ENCODE measurements at regions not wholly inside any gene's neighbourhood (a gene's known extent, or its start where the extent isn't known, plus 50 kb on each side); places are given as distances from the start of the nearest gene placed in this dataset.
"Not testable (repeated sequence)": the region's sequence is repeated elsewhere in the genome, so short reads cannot be mapped to it uniquely, and the experiment has no call there.

DNA sequence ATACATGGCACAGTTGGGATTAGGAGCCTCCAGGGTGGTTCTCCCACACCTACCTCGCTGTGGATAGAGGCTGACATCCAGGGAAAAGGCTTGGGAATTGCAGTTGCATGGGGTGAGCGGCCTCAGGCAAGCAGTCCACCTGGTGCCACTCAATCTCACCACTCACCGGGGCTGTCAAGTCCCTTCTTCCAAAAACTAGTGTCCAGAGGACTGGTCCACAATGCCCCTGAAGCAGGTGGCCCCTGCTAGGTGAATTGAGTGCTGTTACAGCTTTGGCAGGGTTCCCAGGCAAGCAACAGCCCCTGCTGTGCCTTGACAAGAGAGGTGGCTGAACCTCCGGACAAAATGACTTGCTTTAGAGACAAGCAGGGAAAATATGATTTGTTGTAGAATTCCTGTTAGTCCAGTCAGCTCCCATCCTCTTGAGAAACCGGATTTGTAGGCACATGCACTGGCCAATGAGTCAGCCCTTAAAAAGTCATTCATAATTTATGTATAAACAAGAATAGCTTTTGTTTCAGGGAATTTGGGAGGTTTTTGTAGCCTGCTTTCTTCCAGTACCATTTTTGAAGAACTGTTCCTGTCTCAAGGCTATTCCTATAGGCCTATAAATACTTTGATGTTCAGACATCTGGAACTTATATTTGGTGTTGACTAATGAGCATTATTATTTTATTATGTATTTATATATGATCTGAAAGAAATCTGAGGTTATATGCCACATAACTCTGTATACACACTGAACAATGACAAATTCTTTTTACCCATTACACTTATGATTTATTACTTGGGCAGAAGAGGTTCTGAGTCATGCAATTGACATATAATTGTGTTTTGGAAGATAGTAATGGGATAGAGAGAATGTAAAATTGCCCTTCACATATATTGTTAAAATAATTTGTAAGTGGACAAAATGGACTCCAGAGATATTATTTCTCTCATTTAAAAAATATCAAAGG, 411.1 kb downstream of the ACTL7B start:
- no peak for DNase-seq (ENCODE audit: low spot score)

DNA sequence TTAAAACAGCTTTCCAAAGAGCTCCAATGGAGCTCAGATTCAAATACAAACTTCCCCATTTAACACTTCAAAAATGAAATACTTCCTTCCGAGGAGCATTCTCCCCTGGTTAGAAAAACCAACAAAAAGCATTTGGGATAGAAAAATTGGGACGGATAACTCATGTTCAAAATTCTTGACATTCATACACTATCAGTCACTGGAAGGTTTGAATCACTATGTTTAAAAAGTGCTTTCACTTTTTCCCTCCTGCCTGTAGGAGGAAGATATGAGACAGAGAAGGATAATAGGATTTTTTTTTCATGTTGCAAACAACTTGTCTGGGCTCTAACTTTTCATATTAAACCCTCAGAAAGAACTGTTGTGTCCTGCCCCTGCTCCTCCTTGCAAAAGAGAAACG, 412.0 kb downstream of the ACTL7B start:
- no peak for DNase-seq (ENCODE audit: low spot score)

DNA sequence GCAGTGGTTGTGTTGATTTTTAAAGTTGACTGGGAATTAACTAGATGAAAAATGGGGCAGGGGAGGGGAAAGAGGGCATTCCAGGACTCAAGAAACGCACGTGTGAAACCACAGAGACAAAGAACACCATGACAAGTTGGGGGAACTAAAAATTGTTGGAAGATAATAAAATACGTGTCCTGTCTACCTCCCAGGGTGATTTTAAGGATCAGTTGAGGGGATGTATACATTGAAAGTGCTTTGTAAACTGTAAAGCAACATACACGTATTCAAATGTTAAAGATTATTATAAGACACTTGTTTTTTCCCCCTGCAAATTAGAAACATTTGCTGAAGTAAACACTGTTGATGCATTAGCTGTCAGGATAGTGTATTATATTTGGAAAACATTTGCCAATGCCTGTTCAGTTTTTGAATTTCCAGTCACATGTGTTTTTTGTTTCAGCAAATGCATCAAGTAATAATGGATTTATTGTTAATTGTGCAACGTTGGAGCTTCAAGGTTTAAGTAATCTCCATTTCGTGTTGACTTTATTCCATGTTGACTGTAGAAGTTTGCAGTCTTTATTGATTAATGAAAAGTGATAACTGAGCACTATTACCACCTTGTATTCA, 412.7 kb downstream of the ACTL7B start:
- DNase-seq (ENCODE audit: low spot score) = no peak

DNA sequence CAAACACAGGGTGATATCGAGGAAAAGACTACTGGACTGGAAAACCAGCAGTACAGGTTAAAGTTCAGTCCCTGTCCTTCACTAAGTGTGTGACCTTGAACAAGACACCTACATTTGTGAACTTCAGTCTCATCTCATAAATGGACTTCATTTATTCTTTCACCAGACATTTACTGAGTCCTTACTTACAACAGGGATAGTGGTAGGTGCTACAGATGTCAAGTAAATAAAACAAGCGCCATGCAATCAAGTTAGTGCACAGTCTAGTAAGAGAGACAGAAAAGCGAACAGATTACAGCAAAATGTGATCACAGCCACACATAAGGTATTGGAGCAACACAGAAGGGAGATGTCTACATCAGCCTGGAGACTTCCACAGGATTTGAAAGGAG, 413.2 kb downstream of the ACTL7B start:
- no peak for DNase-seq (ENCODE audit: low spot score)

DNA sequence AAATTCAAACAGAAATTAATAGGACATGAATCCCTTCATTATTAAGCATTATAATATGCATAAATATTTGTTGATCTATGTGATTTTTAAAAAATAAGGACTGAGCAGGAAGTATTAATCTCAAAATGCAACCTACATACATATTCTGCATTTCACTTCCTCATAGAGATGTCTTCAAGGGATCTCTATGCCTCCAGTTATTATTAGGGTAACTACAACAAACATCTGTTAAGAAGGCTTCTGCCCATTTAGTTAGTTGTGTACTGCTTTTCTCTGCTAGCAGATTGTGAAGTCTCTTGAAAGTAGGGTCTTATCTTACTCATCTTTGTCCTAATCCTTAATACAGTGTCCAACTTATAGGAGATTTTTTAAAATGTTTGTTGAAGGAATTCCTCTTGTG, 414.1 kb downstream of the ACTL7B start:
- no peak for DNase-seq (ENCODE audit: low spot score)

DNA sequence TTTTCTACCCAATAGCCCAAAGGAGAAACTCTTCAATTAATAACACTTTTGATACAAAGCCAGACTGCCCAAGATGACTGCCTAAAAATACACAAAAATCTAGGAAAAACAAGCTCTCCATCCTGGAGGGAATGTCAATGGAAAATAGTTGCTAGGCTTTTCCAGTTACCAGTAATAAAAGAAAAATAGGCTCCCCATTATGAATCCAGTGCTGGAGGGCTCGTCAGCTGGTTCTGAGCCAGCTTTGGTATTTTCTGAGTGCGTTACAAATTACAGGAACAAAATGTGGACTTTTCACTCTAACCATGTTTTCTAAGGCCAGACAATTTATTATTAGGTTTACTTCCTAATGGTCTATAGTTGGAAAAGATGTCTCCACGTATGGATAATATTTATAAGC, 414.5 kb downstream of the ACTL7B start:
- no peak for DNase-seq (ENCODE audit: low spot score)

DNA sequence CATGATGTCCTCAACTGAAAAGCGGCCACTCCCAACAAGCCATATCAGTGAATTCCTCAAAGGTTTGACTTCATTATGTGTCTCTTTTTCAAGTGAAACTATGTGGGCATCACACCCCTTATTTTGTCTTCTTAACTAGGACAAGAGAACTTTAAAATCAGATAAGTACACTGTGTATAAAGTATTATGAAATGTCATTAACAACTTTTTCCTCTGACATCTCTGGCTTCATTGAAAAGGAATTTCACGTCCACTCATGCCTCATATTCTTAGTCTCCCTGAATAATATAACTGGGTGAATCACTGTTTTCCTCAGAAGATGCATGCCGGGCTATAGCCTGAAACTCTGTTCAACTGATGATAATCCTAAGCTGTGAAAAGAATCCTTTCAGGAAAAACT, 415.8 kb downstream of the ACTL7B start:
- no peak for DNase-seq (ENCODE audit: low spot score)

DNA sequence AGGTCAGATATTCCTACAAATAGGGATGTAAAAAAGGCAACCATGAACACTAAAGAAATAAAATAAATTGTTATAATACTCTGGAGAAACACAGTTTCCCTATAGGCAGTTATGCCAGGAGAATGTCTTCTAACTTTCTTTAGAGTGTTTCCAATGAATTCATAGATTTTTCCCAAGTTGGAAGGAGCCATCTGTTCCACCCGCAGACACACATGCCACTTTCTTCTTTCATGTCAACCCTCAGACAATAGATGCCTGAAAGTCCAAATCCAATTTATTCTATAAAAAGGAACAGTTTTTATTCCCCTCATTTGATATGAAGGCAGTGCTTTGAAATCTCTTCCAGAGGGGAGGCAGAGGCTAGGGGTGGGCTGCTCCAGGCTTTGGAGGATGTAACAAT, 418.1 kb downstream of the ACTL7B start:
- DNase-seq (ENCODE audit: low spot score) = no peak

DNA sequence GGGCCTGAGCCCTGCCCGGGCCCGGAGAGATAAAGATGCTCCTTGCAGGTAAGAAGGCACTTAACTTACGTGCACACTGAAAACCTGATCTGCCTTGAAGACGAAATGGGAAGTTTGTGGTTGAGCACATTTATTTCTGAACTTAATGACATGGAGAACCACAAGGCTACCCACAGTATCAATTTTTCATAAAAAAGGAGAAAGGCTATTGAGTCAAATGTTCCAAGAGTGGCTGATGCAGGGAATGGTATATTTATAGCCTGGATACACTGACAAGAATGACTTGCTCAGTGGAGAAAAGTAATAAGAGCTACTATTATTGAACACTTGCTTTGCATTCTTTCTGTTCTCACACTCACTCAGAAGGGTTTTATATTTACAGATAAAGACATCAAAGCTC, 419.3 kb downstream of the ACTL7B start:
- DNase-seq (ENCODE audit: low spot score) = no peak

DNA sequence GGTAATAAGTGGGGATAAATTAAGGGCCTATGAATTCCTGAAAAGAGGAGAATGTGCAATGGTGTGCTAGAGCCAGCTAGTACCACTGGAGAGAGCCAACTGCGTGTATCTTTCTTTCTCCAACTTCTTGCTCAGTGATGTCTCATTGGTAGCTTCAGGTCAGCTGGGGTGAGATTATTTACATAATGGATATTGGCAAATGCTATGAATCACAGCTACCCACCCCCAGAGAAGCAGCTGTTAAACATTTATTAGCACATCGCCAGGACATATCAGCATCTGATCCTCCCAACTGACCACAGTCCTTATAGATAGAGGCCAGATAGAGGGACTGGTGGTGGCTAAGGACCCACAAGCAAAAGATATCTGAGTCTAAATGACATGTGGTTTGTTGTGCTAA, 421.3 kb downstream of the ACTL7B start:
- DNase-seq (ENCODE audit: low spot score) = no peak

DNA sequence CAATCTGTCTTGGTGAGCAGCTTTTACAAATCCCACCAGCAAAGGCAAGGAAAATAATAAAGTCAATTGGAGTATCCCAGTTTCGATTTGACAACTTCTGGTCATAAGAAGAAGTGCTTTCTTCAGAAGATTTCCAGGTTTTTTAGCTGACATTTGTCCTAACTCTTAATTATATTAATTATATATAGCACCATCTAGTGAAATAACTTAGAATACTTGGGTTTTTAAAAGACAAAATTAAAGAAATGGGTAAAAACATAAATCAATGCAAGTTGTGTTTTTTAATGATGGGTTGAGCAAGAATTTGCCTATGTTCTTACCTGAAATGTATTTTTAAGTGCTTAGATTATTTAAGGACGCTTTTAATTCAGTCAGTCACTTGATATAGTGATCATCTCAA, 421.8 kb downstream of the ACTL7B start:
- no peak for DNase-seq (ENCODE audit: low spot score)

DNA sequence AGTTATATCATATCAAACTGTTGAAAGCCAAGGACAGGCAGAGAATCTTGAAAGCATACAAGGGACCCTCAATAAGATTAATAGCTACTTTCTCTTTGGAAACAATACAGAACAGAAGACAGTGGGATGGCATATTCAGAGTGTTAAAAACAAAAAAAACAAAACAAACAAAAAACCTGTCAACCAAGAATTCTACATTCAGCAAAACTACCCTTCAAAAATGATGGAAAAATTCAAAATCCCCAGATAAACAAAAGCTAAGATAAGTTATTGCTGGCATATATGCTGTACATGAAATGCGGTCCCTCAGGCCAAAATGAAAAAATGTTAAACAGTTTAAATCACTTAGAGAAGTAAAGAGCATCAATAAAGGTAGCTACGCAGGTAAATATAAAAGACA, 425.1 kb downstream of the ACTL7B start:
- DNase-seq (ENCODE audit: low spot score) = no peak

DNA sequence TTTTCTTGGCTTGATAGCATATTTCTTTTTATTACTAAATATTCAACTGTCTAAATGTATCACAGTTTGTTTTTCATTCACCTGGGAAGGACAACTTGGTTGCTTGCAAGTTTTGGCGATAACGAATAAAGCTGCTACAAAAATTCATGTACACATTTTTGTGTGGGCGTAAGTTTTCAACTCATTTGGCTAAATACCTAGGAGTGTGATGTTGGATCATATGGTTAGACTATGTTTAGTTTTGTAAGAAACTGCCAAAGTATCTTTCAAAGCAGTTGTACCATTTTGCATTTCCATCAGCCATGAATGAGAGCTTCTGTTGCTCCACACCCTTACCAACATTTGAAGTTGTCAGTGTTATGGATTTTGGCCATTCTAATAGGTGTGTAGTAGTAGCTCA, 428.0 kb downstream of the ACTL7B start:
- no peak for DNase-seq (ENCODE audit: low spot score)

DNA sequence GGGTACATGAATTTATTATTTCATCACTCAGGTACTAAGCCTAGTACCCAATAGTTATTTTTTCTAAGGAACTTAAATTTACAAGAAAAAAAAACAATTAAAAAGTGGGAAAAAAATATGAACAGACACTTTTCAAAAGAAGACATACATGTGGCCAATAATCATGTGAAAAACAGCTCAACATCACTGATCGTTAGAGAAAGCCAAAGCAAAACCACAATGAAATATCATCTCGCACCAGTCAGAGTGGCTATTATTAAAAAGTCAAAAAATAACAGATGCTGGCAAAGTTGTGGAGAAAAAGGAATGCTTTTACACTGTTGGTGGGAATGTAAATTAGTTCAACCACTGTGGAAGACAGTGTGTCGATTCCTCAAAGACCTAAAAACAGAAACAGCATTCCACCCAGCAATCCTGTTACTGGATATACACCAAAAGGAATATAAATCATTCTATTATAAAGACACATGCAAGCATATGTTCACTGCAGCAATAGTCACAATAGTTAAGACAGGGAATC, 429.3 kb downstream of the ACTL7B start:
- DNase-seq (ENCODE audit: low spot score) = not testable (repeated sequence)

DNA sequence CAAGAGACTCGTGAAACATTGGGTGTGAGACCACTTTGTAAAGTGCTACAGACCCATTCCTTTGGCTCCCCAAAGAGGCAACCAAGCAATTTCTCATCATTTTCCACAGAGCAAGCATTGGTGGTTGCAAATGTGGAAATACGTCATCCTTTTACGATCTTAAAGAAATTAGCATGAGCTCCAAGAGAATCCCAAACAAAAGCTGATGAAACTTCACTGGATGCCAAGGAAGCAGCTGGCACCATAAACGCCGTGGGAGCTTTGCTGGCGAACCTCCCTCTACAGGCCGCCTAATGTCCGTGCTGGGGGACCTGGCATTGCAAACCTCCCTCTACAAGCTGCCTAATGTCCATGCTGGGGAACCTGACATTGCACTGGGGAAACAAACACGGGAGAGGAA, 432.4 kb downstream of the ACTL7B start:
- no peak for DNase-seq (ENCODE audit: low spot score)

DNA sequence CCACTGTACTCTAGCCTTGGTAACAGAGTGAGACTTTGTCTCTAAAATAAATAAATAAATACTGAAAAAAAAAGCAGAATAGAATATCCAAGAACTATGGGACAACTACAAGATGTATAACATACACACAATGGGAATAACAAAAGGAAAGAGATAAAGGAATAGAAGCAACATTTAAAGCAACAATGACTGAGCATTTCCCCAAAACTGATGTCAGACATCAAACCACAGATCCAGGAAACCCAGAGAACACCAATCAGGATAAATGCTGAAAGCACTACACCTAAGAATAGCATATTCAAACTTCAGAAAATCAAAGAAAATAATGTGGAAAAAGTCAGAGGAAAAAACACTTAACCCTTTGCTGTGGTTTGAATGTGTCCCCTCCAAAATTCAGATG, 436.4 kb downstream of the ACTL7B start:
- DNase-seq (ENCODE audit: low spot score) = no peak

DNA sequence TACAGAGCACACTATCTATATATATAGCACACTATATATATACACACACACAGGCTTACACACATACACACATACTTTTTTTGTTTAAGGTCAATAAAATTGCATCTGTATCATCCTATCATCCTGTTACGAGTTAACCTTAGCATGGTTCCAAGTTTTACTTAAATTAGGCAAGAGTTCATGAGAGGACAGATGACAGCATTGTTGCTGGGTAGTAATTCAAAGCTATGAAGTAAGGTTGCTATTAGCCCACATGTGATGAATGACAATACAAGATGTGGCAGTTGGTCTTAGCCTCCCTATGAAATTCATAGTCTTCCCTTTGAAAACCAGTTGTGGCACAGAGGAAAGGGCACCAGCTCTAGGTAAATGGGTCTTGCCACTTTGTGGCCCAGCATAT, 438.1 kb downstream of the ACTL7B start:
- DNase-seq (ENCODE audit: low spot score) = no peak

DNA sequence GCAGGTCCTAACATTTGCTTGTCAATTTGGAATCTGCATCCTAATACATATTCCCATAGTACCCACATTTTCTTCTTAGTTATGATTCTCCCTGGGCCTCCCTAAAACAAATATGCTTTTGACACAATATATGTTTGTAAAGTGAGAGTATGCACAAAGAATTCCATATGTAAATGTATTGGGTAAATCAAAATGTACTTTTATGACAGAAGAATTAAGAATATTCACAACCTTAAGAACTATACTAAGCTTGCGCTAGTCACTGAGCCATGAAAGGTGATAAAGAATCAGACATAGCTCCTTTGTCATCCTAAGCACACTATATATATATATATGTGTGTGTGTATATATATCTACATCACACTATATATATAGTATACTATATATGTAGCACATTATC, 438.5 kb downstream of the ACTL7B start:
- no peak for DNase-seq (ENCODE audit: low spot score)

DNA sequence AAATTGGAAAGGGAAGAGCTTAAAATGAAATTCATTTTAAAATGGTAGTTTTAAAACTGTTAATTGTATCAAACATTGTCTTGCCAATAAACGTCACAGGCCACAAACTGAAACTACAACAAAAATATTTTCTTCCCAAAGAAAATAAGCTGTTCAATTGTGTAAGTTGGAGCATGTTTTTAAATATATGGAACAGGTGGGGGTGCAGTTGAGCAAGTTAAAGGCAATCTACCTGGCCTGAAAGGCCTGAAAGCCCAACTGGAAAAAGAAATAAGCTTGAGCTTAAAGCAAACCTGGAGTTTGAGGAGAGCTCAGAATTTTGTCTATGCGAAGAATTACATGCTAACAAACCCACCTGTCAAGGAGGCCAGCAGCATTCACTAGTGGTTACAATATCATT, 439.5 kb downstream of the ACTL7B start:
- DNase-seq (ENCODE audit: low spot score) = no peak

DNA sequence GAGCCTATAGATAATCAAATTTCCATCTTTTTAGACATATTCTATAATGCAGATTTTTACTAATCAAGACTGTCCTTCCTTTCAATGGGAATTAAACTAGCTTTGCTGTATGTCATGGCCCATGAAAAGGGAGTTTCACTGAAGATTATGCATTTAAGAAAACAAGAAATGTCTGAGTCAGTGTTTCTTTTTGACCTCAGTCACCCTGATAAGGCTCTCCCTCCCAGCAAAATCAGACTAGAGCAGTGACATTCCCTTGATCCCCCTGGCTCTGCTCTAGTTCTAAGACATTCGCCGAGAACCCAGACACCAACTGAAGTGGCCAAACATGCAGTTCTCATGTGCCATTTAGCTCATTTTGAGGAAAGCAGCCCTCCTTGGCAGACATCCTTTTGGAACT, 442.0 kb downstream of the ACTL7B start:
- DNase-seq (ENCODE audit: low spot score) = no peak

DNA sequence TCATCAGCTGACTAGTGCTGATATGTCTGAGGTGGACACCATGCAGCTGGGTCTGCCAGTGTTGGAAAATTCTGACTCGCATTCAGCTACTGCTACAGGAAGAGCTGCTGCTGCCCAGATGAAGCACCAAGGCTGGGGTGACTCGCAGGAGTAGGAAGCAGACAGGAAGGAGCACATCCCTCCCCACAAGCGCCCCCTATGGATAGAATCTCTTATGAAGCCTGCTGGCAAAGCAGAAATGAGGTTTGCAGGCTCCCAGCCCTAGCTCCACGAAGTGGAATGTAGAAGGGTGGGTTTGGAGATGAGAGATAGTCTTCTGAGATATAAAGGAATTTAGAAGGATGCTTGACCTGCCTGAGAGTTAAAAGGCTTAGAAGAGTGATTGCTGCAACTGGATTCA, 443.0 kb downstream of the ACTL7B start:
- DNase-seq (ENCODE audit: low spot score) = peak; percentile 15

DNA sequence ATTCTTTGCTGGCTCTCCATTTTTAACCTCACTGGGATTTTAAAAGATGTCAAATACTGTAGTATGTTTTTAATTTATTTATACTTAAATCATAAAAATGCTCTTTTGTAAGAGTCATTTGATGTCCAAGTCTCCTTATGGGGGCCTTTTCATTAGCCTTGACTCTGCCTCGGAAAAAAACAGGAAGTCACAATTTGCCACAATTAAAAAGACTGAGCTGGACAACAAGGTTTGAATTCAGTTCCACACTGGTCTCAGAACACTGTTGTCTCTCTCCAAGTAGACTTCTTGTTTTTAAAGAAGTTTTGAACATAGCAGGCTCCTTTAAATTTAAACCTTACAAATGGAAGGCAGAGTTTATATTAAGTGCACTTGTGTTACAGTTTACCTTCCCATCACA, 444.2 kb downstream of the ACTL7B start:
- no peak for DNase-seq (ENCODE audit: low spot score)

DNA sequence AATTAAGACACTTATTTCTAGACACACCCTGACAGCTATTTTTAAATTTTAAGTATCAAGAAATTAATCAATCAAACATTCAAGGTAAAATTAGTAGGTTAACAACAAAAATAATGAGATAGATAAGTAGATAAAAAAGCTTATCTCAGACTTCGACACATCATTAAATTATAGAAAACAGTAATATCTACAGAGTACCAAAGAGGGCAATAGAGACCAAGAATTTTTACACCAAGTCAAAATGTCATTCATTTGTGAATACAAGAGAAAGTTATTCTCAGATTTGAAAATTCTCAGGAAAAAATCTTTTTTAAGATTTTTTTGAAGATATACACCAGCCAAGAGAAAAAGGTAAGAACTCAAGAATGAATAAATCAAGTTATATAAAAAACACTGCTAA, 445.6 kb downstream of the ACTL7B start:
- no peak for DNase-seq (ENCODE audit: low spot score)

DNA sequence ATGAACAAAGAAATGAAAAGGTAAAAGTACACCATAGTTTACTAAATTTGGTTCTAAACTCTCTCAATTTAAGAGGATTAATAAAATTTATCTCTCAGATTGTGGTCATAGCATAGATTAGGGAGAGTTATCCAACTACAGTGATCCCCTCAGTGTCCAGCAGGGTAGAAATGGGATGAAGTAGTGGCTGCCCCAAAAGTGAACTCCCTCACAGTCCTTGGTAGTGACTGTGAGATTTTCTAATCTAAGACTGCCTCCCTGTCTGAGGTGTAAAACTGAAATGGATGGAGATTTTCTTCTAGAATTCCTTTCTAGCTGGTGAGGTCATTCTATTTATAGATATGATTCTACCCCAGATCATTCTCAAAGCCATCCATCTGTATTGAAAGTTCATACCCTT, 455.5 kb downstream of the ACTL7B start:
- no peak for DNase-seq (ENCODE audit: low spot score)

All from NAMALWA (cell line).